CD4-positive, CD25-positive, alpha-beta regulatory T cell (primary cell): ENCODE measurements at regions not wholly inside any gene's neighbourhood (a gene's known extent, or its start where the extent isn't known, plus 50 kb on each side); places are given as distances from the start of the nearest gene placed in this dataset.

ENCODE experiments used
- ATAC-seq, 2 donors: fragments of 150-1000 bp; cut with Tn5 transposase; one replicate each; pipeline ENCODE4 v1.10.0; 2021; ENCODE audit warnings: low read depth in 2 of 2, moderate number of reproducible peaks in 2 of 2, moderate library complexity in 1 of 2
- DNase-seq, 3 donors: peaks; one replicate each; pipeline versions ENCODE4 v3.0.0 to v3.0.0-alpha.2; 2012 to 2022; ENCODE audit warnings: mixed read lengths in 1 of 3
- H3K27ac ChIP-seq: one replicate; pipeline ENCODE4 v1.7.0; 2013; ENCODE audit warnings: mild to moderate bottlenecking, low read length; ENCODE audit not compliant: insufficient read depth, poor library complexity, severe bottlenecking
- H3K27me3 ChIP-seq: one replicate; pipeline ENCODE4 v1.7.0; 2013; ENCODE audit warnings: low read length; ENCODE audit not compliant: control insufficient read depth, insufficient read depth
- H3K36me3 ChIP-seq: one replicate; pipeline ENCODE4 v1.7.0; 2013; ENCODE audit warnings: mild to moderate bottlenecking, low read length, moderate library complexity; ENCODE audit not compliant: control insufficient read depth, insufficient read depth
- H3K4me1 ChIP-seq: 2 replicates; pipeline ENCODE4 v1.7.0; 2013; ENCODE audit warnings: mild to moderate bottlenecking, low read length; ENCODE audit not compliant: insufficient read depth, control insufficient read depth, poor library complexity, severe bottlenecking
- H3K4me3 ChIP-seq: one replicate; pipeline ENCODE4 v1.7.0; 2013; ENCODE audit warnings: low read depth, mild to moderate bottlenecking, low read length, moderate library complexity
- H3K9me3 ChIP-seq, 2 experiments: 1 replicate in 1 of 2; 2 replicates in 1 of 2; pipeline ENCODE4 v1.7.0; 2013; ENCODE audit warnings: low read length in 2 of 2, mild to moderate bottlenecking in 1 of 2, moderate library complexity in 1 of 2; ENCODE audit not compliant: control insufficient read depth in 2 of 2
- H3K27ac Mint-ChIP-seq, 3 donors: one replicate each; pipeline ENCODE4 v1.8.0; 2020 to 2022; ENCODE audit warnings: mild to moderate bottlenecking in 3 of 3, mixed read lengths in 3 of 3, moderate library complexity in 2 of 3
- H3K27me3 Mint-ChIP-seq: one replicate; pipeline ENCODE4 v1.8.0; 2022; ENCODE audit warnings: mild to moderate bottlenecking, mixed read lengths
- H3K36me3 Mint-ChIP-seq: one replicate; pipeline ENCODE4 v1.8.0; 2020; ENCODE audit warnings: mixed read lengths
- H3K4me1 Mint-ChIP-seq, 4 donors: one replicate each; pipeline ENCODE4 v1.8.0; 2020 to 2022; ENCODE audit warnings: mixed read lengths in 4 of 4, mild to moderate bottlenecking in 1 of 4
- H3K4me3 Mint-ChIP-seq, 4 donors: one replicate each; pipeline ENCODE4 v1.8.0; 2020 to 2022; ENCODE audit warnings: mild to moderate bottlenecking in 4 of 4, mixed read lengths in 4 of 4, moderate library complexity in 3 of 4
- H3K9me3 Mint-ChIP-seq, 7 donors: one replicate each; pipeline ENCODE4 v1.8.0; 2020 to 2022; ENCODE audit warnings: mixed read lengths in 7 of 7, mild to moderate bottlenecking in 3 of 7, moderate library complexity in 2 of 7

DNA sequence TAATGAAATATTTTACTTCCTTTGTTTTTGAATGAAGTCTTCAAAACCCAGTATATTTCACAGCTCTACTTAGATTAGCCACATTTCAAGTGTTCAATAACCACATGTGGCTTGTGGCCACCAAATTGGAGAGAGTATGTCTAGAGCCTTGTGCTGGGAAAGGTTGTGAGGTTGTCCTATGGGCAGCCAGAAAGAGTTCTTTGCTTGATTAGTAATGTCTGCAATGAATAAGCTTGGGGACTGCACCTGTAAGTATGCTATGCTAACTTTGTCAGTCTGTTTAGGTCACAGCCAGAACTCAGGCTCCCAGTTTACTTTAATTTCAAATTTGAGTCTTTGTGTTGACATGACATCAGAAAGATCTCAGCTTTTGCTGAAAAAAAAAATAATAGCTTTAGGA is 294.9 kb upstream of the SOX14 start:
- ATAC-seq (no peak), DNase-seq (no peak)
- Mint-ChIP-seq H3K27ac (no peak overlapping the region), H3K27me3 (no peaks in the 10 kb centered on the region), H3K9me3 (peaks cover 0 to 11% (median 0%) of the 10 kb centered on the region in 7 donors), H3K4me3 (no peak overlapping the region), H3K36me3 (no peaks in the 10 kb centered on the region), H3K4me1 (no peaks in the 10 kb centered on the region)
- Histone ChIP-seq H3K36me3 (no peaks in the 10 kb centered on the region), H3K27ac (no peak overlapping the region), H3K27me3 (no peaks in the 10 kb centered on the region), H3K9me3 (no peaks in the 10 kb centered on the region), H3K4me3 (no peak overlapping the region), H3K4me1 (no peaks in the 10 kb centered on the region)

DNA sequence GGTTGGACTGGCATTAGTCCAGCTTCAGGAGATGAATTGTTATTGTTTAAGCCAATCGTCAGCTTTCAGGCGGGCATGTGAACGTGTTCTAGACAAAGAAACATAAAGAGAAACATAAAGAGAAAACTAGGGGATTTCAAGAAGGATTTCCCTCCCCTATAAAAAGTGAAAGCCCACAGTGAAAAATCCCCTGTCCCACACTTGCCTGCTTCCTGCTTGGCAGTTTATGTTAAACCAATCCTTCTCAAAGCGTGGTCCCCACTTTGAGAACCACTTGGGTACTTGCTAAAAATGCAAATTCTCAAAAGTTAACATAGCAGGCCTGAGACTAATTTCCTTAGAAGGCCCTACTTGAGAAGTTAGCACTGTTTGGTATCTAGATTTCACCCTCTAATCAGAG is 293.0 kb upstream of the SOX14 start:
- Mint-ChIP-seq H3K4me1 (no peaks in the 10 kb centered on the region), H3K9me3 (peaks cover 0 to 10% (median 2%) of the 10 kb centered on the region in 7 donors), H3K27me3 (no peaks in the 10 kb centered on the region), H3K4me3 (no peak overlapping the region), H3K27ac (no peak overlapping the region), H3K36me3 (no peaks in the 10 kb centered on the region)
- Histone ChIP-seq H3K9me3 (no peaks in the 10 kb centered on the region), H3K27ac (no peak overlapping the region), H3K4me3 (no peak overlapping the region), H3K36me3 (no peaks in the 10 kb centered on the region), H3K4me1 (no peaks in the 10 kb centered on the region), H3K27me3 (no peaks in the 10 kb centered on the region)
- ATAC-seq, result no peak
- DNase-seq, result no peak

GRCh38 chr3:137471558-137472204 is 292.4 kb upstream of the SOX14 start:
- H3K36me3 ChIP-seq, result no peaks in the 10 kb centered on the region
- no peaks in the 10 kb centered on the region for H3K27me3 Mint-ChIP-seq
- H3K27ac Mint-ChIP-seq, result no peak overlapping the region
- H3K4me1 Mint-ChIP-seq, result no peaks in the 10 kb centered on the region
- ATAC-seq (no peak), DNase-seq (no peak)
- H3K9me3 ChIP-seq, result no peaks in the 10 kb centered on the region
- H3K4me3 ChIP-seq, result no peak overlapping the region
- H3K4me1 ChIP-seq, result no peaks in the 10 kb centered on the region
- no peaks in the 10 kb centered on the region for H3K36me3 Mint-ChIP-seq
- no peak overlapping the region for H3K27ac ChIP-seq
- no peaks in the 10 kb centered on the region for H3K27me3 ChIP-seq
- H3K9me3 Mint-ChIP-seq, result peaks cover 0 to 6% (median 2%) of the 10 kb centered on the region in 7 donors
- H3K4me3 Mint-ChIP-seq, result no peak overlapping the region

DNA sequence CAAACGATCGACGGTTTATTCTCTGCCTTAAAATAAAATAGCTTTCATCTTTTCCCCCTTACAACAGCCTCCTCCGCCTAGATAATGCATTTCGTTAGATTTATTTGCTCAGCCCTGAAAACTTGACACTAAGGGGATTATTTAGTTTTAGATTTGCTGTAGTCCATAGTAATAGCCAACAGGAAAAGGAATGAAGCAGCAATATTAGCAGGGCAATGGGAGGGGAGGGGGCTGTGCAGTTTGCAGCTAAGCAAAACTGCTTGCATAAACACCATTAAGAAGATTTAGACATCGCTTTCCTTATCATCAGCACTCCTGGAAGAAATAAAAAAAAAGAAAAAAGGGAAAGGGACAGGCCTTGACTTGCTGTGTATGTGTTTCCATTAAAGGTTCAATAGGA is 286.5 kb upstream of the SOX14 start:
- Histone ChIP-seq H3K9me3 (no peaks in the 10 kb centered on the region), H3K27ac (no peak overlapping the region), H3K27me3 (no peaks in the 10 kb centered on the region), H3K4me1 (no peaks in the 10 kb centered on the region), H3K4me3 (no peak overlapping the region), H3K36me3 (no peaks in the 10 kb centered on the region)
- H3K27me3 Mint-ChIP-seq, result no peaks in the 10 kb centered on the region
- DNase-seq (no peak), ATAC-seq (no peak)
- no peak overlapping the region for H3K4me3 Mint-ChIP-seq
- no peaks in the 10 kb centered on the region for H3K36me3 Mint-ChIP-seq
- no peaks in the 10 kb centered on the region for H3K4me1 Mint-ChIP-seq
- no peak overlapping the region for H3K27ac Mint-ChIP-seq
- peaks cover 0 to 15% (median 4%) of the 10 kb centered on the region in 7 donors for H3K9me3 Mint-ChIP-seq

DNA sequence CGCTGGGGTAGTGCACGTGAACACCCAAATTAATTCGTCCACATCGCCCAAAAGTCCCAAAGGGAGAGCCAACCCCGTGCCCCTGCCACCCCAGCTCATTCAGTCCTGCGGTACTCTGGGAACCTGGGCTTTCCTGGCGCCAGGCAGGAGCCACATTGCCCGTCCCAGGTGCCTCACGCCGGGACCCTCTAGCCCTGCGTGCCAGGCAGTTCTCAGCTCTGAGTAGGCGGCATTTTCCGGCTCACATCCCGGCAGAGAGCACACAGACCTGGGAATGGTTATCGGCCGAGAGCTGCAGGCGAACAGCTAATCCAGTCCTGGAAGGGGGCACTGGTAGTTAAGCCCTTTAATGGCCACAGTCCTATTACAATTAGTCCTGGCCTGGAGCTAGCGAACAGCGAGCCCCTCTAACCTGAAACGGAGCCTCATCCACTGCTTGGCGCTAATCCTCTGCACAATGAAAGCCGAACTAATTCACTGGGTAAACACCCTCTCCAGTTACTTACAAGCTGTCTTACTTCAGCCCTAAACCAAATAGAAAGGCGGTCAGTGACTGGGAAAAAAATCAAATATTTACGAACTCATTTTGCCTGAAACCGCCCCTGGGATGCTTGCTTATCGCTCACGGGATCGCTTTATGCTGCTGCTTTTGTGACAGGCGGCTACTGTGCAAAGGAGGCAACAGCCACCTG is 254.6 kb upstream of the SOX14 start:
- H3K27me3 Mint-ChIP-seq, result no peaks in the 10 kb centered on the region
- no peak overlapping the region for H3K4me3 Mint-ChIP-seq
- no peak overlapping the region for H3K27ac Mint-ChIP-seq
- DNase-seq, result no peak
- Histone ChIP-seq H3K9me3 (no peaks in the 10 kb centered on the region), H3K4me3 (no peak overlapping the region), H3K27ac (no peak overlapping the region), H3K4me1 (no peaks in the 10 kb centered on the region), H3K27me3 (no peaks in the 10 kb centered on the region), H3K36me3 (no peaks in the 10 kb centered on the region)
- no peak for ATAC-seq
- peaks cover 0 to 12% (median 3%) of the 10 kb centered on the region in 7 donors for H3K9me3 Mint-ChIP-seq
- H3K4me1 Mint-ChIP-seq, result no peaks in the 10 kb centered on the region
- H3K36me3 Mint-ChIP-seq, result no peaks in the 10 kb centered on the region

DNA sequence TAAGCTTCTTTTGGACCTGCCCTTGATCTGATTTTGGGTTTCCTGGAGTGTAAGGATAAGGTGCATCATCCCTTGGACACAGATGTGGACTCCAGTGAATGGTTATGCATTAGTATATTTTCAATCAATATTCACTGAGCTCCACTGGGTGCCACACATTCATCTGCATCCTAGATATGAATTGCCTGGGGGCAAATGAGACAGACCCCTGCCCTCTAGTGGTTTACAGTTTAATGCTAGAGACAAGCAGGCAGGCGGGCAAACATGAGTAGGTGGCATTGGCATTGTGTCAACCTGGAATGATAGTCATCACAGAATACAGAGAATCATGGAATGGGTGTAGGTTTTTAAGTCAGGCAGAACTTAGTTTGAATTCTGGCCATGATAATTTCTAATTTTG is 252.5 kb upstream of the SOX14 start:
- no peak overlapping the region for H3K4me3 ChIP-seq
- Mint-ChIP-seq H3K9me3 (peaks cover 0 to 15% (median 2%) of the 10 kb centered on the region in 7 donors), H3K4me1 (no peaks in the 10 kb centered on the region), H3K27me3 (no peaks in the 10 kb centered on the region), H3K36me3 (no peaks in the 10 kb centered on the region), H3K27ac (no peak overlapping the region), H3K4me3 (no peak overlapping the region)
- H3K27me3 ChIP-seq, result no peaks in the 10 kb centered on the region
- DNase-seq (no peak), ATAC-seq (no peak)
- H3K9me3 ChIP-seq, result no peaks in the 10 kb centered on the region
- no peak overlapping the region for H3K27ac ChIP-seq
- no peaks in the 10 kb centered on the region for H3K4me1 ChIP-seq
- H3K36me3 ChIP-seq, result no peaks in the 10 kb centered on the region

DNA sequence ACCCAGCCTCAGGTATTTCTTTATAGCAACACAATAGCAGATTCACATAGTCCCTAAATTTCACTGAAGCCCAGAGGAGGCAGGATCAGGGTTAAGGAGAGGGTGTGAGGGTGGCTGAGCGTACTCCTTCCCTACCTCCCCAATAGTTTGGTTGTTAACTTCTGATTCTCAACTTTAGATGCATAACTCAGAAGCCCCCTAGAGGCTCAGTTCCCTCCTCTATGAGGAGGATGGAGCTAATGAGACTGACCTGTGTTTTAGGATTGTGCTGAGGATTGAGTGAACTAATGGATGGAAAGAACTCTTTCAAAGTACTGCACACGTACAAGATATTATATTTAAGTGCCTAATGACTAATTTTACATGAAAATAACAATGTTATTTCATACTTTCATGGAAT is 249.3 kb upstream of the SOX14 start:
- no peak overlapping the region for H3K4me3 ChIP-seq

DNA sequence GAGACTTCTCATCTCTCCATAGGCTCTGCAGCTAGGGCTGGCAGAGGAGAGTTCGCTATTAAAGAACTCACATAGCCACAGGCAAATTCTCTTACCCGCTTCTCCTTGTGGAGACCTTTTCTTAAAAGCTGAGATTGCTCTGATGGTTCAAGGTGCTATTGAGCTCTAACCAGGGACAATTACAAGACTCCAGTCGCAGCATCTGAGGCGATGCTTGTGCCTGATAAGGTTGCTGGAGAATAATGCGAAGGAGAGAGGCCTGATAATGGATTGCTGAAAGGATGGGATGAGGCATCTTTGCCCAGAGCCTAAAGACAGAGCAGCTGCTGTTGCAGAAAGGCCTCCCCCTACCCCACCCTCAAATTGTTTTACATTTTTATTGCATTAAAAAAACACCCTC is 244.5 kb upstream of the SOX14 start:
- no peaks in the 10 kb centered on the region for H3K4me1 ChIP-seq
- no peak overlapping the region for H3K27ac ChIP-seq
- H3K27me3 Mint-ChIP-seq, result peaks cover 5% of the 10 kb centered on the region
- H3K36me3 ChIP-seq, result no peaks in the 10 kb centered on the region
- H3K9me3 Mint-ChIP-seq, result peaks cover 0 to 8% (median 0%) of the 10 kb centered on the region in 7 donors
- no peaks in the 10 kb centered on the region for H3K36me3 Mint-ChIP-seq
- no peak overlapping the region for H3K4me3 Mint-ChIP-seq
- no peaks in the 10 kb centered on the region for H3K4me1 Mint-ChIP-seq
- H3K9me3 ChIP-seq, result no peaks in the 10 kb centered on the region
- ATAC-seq (no peak), DNase-seq (no peak)
- H3K27me3 ChIP-seq, result no peaks in the 10 kb centered on the region
- no peak overlapping the region for H3K4me3 ChIP-seq
- H3K27ac Mint-ChIP-seq, result no peak overlapping the region

More for the DNA sequence above, 249.3 kb upstream of the SOX14 start:
- Histone ChIP-seq H3K36me3 (no peaks in the 10 kb centered on the region), H3K4me1 (no peaks in the 10 kb centered on the region), H3K9me3 (no peaks in the 10 kb centered on the region), H3K27ac (no peak overlapping the region), H3K27me3 (no peaks in the 10 kb centered on the region)
- DNase-seq (no peak), ATAC-seq (no peak)
- Mint-ChIP-seq H3K27me3 (no peaks in the 10 kb centered on the region), H3K9me3 (peaks cover 0 to 12% (median 2%) of the 10 kb centered on the region in 7 donors), H3K4me1 (no peaks in the 10 kb centered on the region), H3K4me3 (no peak overlapping the region), H3K27ac (no peak overlapping the region), H3K36me3 (no peaks in the 10 kb centered on the region)
